ENCODE measurements at regions not wholly inside any gene's neighbourhood (a gene's known extent, or its start where the extent isn't known, plus 50 kb on each side); places are given as distances from the start of the nearest gene placed in this dataset.

DNA sequence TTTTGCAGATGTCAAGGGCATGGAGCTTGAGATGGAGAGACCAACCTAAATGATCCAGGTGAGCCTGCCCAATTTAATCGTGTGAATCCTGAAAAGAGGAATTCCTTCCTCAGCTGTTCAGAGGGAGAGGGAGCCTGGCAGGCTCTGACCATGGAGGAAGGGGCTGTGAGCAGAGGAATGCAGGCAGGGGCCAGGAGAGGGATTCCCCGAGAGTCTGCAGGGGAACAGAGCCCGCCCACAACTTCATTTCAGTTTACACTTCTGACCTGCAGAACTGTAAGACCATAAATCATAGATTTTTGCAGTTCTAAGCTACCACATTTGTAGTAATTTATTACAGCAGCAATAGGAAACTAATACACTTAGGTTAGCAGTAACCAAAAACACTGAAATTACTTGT lies 164.1 kb downstream of the TBXT start:
- no peaks in the 10 kb centered on the region for H3K79me2 ChIP-seq (ENCODE audit: insufficient read depth, low read length)
- DNase-seq (ENCODE audit: insufficient read length, low spot score, missing footprints): no peak
- H3K4me2 ChIP-seq (ENCODE audit: insufficient read depth, low read length): no peak overlapping the region
- no peaks in the 10 kb centered on the region for H3K9me3 ChIP-seq (ENCODE audit: low read depth, low read length)
- no peaks in the 10 kb centered on the region for H3K27me3 ChIP-seq (ENCODE audit: insufficient read depth, low read length)
- no peak overlapping the region for H2AFZ ChIP-seq (ENCODE audit: low read length)
- peaks cover 23% of the 10 kb centered on the region for H3K4me1 ChIP-seq (ENCODE audit: insufficient read depth, low read length)
- no peaks in the 10 kb centered on the region for H3K36me3 ChIP-seq (ENCODE audit: insufficient read depth, low read length)
- no peak overlapping the region for H3K4me3 ChIP-seq (ENCODE audit: insufficient read depth, low read length)
- TF ChIP-seq, protein P1, sequence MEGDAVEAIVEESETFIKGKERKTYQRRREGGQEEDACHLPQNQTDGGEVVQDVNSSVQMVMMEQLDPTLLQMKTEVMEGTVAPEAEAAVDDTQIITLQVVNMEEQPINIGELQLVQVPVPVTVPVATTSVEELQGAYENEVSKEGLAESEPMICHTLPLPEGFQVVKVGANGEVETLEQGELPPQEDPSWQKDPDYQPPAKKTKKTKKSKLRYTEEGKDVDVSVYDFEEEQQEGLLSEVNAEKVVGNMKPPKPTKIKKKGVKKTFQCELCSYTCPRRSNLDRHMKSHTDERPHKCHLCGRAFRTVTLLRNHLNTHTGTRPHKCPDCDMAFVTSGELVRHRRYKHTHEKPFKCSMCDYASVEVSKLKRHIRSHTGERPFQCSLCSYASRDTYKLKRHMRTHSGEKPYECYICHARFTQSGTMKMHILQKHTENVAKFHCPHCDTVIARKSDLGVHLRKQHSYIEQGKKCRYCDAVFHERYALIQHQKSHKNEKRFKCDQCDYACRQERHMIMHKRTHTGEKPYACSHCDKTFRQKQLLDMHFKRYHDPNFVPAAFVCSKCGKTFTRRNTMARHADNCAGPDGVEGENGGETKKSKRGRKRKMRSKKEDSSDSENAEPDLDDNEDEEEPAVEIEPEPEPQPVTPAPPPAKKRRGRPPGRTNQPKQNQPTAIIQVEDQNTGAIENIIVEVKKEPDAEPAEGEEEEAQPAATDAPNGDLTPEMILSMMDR (IDR thresholded peaks at IDR 0.05; ENCODE audit: extremely low read depth, low read depth, low read length): no peak
- H4K20me1 ChIP-seq (ENCODE audit: insufficient read depth, low read length): no peaks in the 10 kb centered on the region
- no peak overlapping the region for H3K27ac ChIP-seq (ENCODE audit: low read depth, low read length)

DNA sequence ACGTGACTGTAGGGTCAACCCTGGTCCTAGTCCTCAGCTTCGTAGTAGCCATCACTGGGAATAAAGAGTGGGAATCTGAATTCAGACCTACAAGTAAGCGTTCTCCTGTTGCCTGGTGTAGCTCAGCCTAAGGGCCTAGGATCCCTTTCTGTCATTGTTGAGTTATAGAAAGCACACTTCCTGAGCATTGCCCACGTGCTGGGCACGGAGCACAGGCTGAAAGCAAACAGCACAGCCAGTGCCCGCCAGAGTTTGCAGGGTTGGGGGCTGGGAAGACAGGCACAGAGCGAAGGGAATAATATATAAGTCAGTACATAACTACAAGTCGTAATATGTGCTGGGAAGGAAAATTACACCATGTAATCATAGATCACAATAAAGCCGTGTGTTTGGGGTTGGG lies 166.3 kb downstream of the TBXT start:
- no peaks in the 10 kb centered on the region for H3K27me3 ChIP-seq (ENCODE audit: insufficient read depth, low read length)
- TF ChIP-seq, protein P1 (IDR thresholded peaks at IDR 0.05; ENCODE audit: extremely low read depth, low read depth, low read length): no peak
- no peaks in the 10 kb centered on the region for H4K20me1 ChIP-seq (ENCODE audit: insufficient read depth, low read length)
- no peak overlapping the region for H3K4me3 ChIP-seq (ENCODE audit: insufficient read depth, low read length)
- H3K4me1 ChIP-seq (ENCODE audit: insufficient read depth, low read length): peaks cover 6% of the 10 kb centered on the region
- DNase-seq (ENCODE audit: insufficient read length, low spot score, missing footprints): no peak
- H3K9me3 ChIP-seq (ENCODE audit: low read depth, low read length): no peaks in the 10 kb centered on the region
- no peak overlapping the region for H3K4me2 ChIP-seq (ENCODE audit: insufficient read depth, low read length)
- no peak overlapping the region for H2AFZ ChIP-seq (ENCODE audit: low read length)
- no peaks in the 10 kb centered on the region for H3K79me2 ChIP-seq (ENCODE audit: insufficient read depth, low read length)
- H3K36me3 ChIP-seq (ENCODE audit: insufficient read depth, low read length): no peaks in the 10 kb centered on the region
- no peak overlapping the region for H3K27ac ChIP-seq (ENCODE audit: low read depth, low read length)

DNA sequence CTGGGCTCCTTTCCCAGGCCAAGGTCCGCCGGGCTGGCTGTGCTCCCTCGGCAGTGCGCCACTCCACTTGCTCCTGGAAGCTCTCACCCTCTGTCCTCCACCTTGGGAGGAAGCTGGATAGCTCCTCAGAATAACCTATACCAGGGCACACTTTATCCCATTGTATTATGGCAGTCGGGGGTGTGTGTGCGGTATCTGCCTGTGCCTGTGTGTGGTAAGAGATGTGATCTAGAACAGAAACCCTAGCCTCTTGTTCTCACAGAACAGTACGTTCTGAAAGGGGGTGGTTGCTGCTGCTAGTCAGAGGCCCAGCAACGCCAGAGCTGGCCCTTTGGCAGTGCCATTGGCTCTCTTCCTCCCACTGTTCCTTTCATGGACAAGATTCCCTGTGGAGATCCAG lies 168.4 kb downstream of the TBXT start:
- Histone ChIP-seq H3K27me3 (ENCODE audit: insufficient read depth, low read length) (no peaks in the 10 kb centered on the region), H3K27ac (ENCODE audit: low read depth, low read length) (no peak overlapping the region), H3K4me3 (ENCODE audit: insufficient read depth, low read length) (no peak overlapping the region), H3K4me1 (ENCODE audit: insufficient read depth, low read length) (no peaks in the 10 kb centered on the region), H2AFZ (ENCODE audit: low read length) (no peak overlapping the region), H3K79me2 (ENCODE audit: insufficient read depth, low read length) (no peaks in the 10 kb centered on the region), H3K9me3 (ENCODE audit: low read depth, low read length) (no peaks in the 10 kb centered on the region), H3K4me2 (ENCODE audit: insufficient read depth, low read length) (no peak overlapping the region), H4K20me1 (ENCODE audit: insufficient read depth, low read length) (no peaks in the 10 kb centered on the region), H3K36me3 (ENCODE audit: insufficient read depth, low read length) (no peaks in the 10 kb centered on the region)
- TF ChIP-seq, protein P1 (IDR thresholded peaks at IDR 0.05; ENCODE audit: extremely low read depth, low read depth, low read length): no peak
- no peak for DNase-seq (ENCODE audit: insufficient read length, low spot score, missing footprints)

DNA sequence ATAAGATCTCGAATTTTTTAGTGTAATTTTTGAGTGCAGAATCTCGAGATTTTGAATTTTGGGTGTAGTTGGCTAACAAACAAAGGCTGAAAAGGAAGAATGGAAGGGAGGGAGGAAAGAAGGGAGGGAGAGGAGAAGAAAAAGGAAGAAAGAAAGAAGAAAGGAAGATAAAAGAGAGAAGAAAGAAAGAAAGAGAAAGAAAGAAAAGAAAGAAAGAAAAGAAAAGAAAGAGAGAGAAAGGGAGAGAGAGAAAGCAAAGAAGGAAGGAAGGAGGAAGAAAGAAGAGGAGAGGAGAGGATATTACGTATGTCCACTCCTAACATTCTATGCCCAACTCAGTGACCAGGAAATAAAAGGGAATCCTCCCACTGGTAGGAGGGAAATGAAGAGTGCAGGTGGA lies 169.6 kb downstream of the TBXT start:
- H3K4me3 ChIP-seq (ENCODE audit: insufficient read depth, low read length): no peak overlapping the region
- H3K79me2 ChIP-seq (ENCODE audit: insufficient read depth, low read length): no peaks in the 10 kb centered on the region
- H3K4me2 ChIP-seq (ENCODE audit: insufficient read depth, low read length): no peak overlapping the region
- no peaks in the 10 kb centered on the region for H3K9me3 ChIP-seq (ENCODE audit: low read depth, low read length)
- DNase-seq (ENCODE audit: insufficient read length, low spot score, missing footprints): no peak
- no peaks in the 10 kb centered on the region for H3K36me3 ChIP-seq (ENCODE audit: insufficient read depth, low read length)
- H3K4me1 ChIP-seq (ENCODE audit: insufficient read depth, low read length): no peaks in the 10 kb centered on the region
- TF ChIP-seq, protein P1 (IDR thresholded peaks at IDR 0.05; ENCODE audit: extremely low read depth, low read depth, low read length): no peak
- no peaks in the 10 kb centered on the region for H3K27me3 ChIP-seq (ENCODE audit: insufficient read depth, low read length)
- no peaks in the 10 kb centered on the region for H4K20me1 ChIP-seq (ENCODE audit: insufficient read depth, low read length)
- no peak overlapping the region for H3K27ac ChIP-seq (ENCODE audit: low read depth, low read length)
- H2AFZ ChIP-seq (ENCODE audit: low read length): no peak overlapping the region

All from osteoblast (primary cell).